ENCODE measurements at regions not wholly inside any gene's neighbourhood (a gene's known extent, or its start where the extent isn't known, plus 50 kb on each side); places are given as distances from the start of the nearest gene placed in this dataset.

GRCh38 chr17:77306048-77306789 lies 165.4 kb downstream of the SEC14L1 start (continued):
- no peak for TF ChIP-seq AFF4 (CRISPR knock-in tag; IDR thresholded peaks at IDR 0.05; ENCODE audit: borderline replicate concordance)

DNA sequence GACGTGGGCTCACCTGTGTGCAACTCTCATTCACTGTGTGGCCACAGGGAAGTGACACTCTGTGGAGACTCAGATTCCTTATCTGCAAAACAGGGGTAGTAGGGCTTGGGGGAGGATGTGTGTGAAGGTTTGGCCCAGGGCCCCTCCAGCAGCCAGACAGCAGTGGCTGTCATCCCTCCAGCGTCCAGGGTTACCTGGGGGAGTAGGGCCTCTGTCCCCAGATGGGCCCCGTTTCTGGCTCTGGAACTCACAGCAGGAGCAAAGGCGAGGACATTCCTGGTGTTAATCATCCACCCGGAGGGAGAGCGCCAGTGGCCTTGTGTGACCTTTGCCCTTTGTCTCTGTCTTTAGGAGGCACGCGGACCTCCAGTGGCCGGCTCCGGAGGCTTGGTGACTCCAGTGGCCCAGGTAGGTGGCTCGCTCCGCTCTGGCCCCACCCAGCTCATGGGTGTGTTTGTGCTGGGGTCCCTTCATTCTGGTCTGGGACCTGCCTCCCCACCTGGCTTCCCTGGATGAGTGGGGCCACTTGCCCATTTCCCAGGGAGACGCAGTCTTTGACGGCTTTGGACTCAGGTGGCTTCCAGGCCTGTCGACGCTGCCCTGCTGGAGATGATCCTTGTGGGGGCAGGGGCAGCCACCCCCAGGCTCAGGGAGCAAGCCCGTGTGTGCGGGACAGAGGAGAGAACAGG lies 166.2 kb downstream of the SEC14L1 start:
- Mint-ChIP-seq H3K27ac (peak overlapping the region; percentile 83; the same call in 1 of the 2 replicates), H3K9me3 (no peaks in the 10 kb centered on the region), H3K27me3 (ENCODE audit: low read depth) (no peaks in the 10 kb centered on the region), H3K4me3 (no peak overlapping the region), H3K36me3 (no peaks in the 10 kb centered on the region; the same call in 1 of the 2 replicates), H3K4me1 (peaks cover 9% of the 10 kb centered on the region)
- DNase-seq (ENCODE audit: low spot score) (no peak), ATAC-seq (no peak)
- no peak; the same call in 1 of the 2 replicates for TF ChIP-seq GABPB1 (CRISPR knock-in tag; IDR thresholded peaks at IDR 0.05)
- no peak for TF ChIP-seq ZNF423 (CRISPR knock-in tag; IDR thresholded peaks at IDR 0.05)
- no peak for TF ChIP-seq ZNF232 (CRISPR knock-in tag; IDR thresholded peaks at IDR 0.05)
- CTCF ChIA-PET = no interaction called here
- POLR2A ChIA-PET = no interaction called here

DNA sequence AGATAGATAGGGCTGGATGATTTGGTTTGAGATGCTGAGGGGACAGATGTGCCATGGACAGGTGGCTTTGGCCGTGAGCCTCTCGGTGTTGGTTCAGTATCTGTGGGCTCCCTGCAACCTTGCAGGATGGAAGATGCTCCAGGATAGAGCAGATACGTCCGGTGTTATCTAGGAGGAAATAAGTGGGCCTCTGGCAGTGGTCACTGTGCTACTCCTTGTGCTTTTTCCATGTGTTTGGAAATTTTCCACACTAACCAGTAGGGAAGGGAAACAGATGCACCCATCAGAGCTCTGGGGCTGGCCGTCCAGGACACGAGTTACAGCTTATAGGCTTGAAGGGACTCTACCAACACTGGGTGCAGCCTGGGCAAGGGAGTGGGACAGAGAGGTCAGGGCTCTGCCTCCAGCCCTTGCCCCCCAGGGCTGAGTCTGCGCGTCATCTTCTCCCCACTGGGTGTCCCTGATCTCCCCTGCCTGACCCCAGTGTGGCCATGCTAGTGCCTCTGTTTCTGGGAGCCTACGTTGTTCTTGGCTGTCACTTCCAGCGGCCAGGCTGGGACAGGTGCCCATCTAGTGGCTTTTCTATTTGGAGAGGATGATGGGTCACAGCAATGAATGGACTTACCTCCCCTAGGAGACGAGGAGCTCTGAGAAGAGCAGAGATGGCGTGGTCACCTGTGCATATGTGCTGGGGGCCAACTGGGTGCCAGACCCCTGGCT lies 166.9 kb downstream of the SEC14L1 start:
- no peaks in the 10 kb centered on the region for H3K9me3 Mint-ChIP-seq
- ATAC-seq (no peak), DNase-seq (ENCODE audit: low spot score) (no peak)
- H3K4me1 Mint-ChIP-seq = peaks cover 9% of the 10 kb centered on the region
- ChIA-PET POLR2A (no interaction called here), CTCF (no interaction called here)
- H3K4me3 Mint-ChIP-seq = no peak overlapping the region
- no peaks in the 10 kb centered on the region; the same call in 1 of the 2 replicates for H3K36me3 Mint-ChIP-seq
- no peak for TF ChIP-seq ZNF425 (CRISPR knock-in tag; conservative IDR thresholded peaks at IDR 0.05)
- TF ChIP-seq SMAD4 (CRISPR knock-in tag; IDR thresholded peaks at IDR 0.05) = no peak
- no peak for TF ChIP-seq IRF2 (CRISPR knock-in tag; IDR thresholded peaks at IDR 0.05; ENCODE audit: borderline replicate concordance, low read depth)
- TF ChIP-seq CREB1 (CRISPR knock-in tag; IDR thresholded peaks at IDR 0.05) = no peak
- no peak for TF ChIP-seq CREM (CRISPR knock-in tag; IDR thresholded peaks at IDR 0.05)
- TF ChIP-seq OVOL2 (CRISPR knock-in tag; IDR thresholded peaks at IDR 0.05; ENCODE audit: borderline replicate concordance) = no peak
- no peak for TF ChIP-seq CTCF (IDR thresholded peaks at IDR 0.05)
- no peak for TF ChIP-seq GTF2I (CRISPR knock-in tag; conservative IDR thresholded peaks at IDR 0.05)
- TF ChIP-seq NR1H2 (CRISPR knock-in tag; IDR thresholded peaks at IDR 0.05) = no peak
- TF ChIP-seq ZBTB21 (CRISPR knock-in tag; IDR thresholded peaks at IDR 0.05; ENCODE audit: borderline replicate concordance) = no peak
- TF ChIP-seq SMAD3 (CRISPR knock-in tag; IDR thresholded peaks at IDR 0.05; ENCODE audit: borderline replicate concordance) = no peak
- no peak for TF ChIP-seq ELF4 (CRISPR knock-in tag; IDR thresholded peaks at IDR 0.05; ENCODE audit: low read depth)
- no peak for TF ChIP-seq CBFB (CRISPR knock-in tag; IDR thresholded peaks at IDR 0.05; ENCODE audit: low read depth)
- no peak for TF ChIP-seq ZNF138 (CRISPR knock-in tag; conservative IDR thresholded peaks at IDR 0.05)
- no peaks in the 10 kb centered on the region for H3K27me3 Mint-ChIP-seq (ENCODE audit: low read depth)
- peak overlapping the region; percentile 32; the same call in 1 of the 2 replicates for H3K27ac Mint-ChIP-seq

Data from WTC11 (cell line).